ENCODE measurements at regions not wholly inside any gene's neighbourhood (a gene's known extent, or its start where the extent isn't known, plus 50 kb on each side); places are given as distances from the start of the nearest gene placed in this dataset.
A peak's percentile ranks its signal among the peaks of the same experiment; 100 is the strongest.

- Mint-ChIP-seq H3K27ac (ENCODE audit: unreplicated experiment) (no peak overlapping the region), H3K36me3 (ENCODE audit: insufficient read depth, unreplicated experiment) (no peaks in the 10 kb centered on the region), H3K4me1 (ENCODE audit: low read depth, unreplicated experiment) (no peaks in the 10 kb centered on the region), H3K9me3 (ENCODE audit: low read depth, unreplicated experiment) (no peaks in the 10 kb centered on the region), H3K27me3 (ENCODE audit: unreplicated experiment) (no peaks in the 10 kb centered on the region), H3K4me3 (ENCODE audit: low read depth, unreplicated experiment) (no peak overlapping the region)
- intact Hi-C loops (cut with micrococcal nuclease; ENCODE audit: unreplicated experiment) = no loop called here
- BruUV-seq (replicated peaks) = no TSS peak
- TF ChIP-seq CTCF (IDR thresholded peaks at IDR 0.05; ENCODE audit: unreplicated experiment) = no peak
- CTCF ChIA-PET = no interaction called here
- no peak for DNase-seq
These were observed 281.5 kb upstream of the DPPA4 start for GRCh38 chr3:109618766-109619378.

GRCh38 chr3:109631897-109632296 is 294.6 kb upstream of the DPPA4 start:
- CTCF ChIA-PET = no interaction called here
- no peak for TF ChIP-seq CTCF (IDR thresholded peaks at IDR 0.05; ENCODE audit: unreplicated experiment)
- no peaks in the 10 kb centered on the region for H3K27me3 Mint-ChIP-seq (ENCODE audit: unreplicated experiment)

GRCh38 chr3:109640146-109640652 is 302.9 kb upstream of the DPPA4 start:
- H3K36me3 Mint-ChIP-seq (ENCODE audit: insufficient read depth, unreplicated experiment) = no peaks in the 10 kb centered on the region
- H3K27ac Mint-ChIP-seq (ENCODE audit: unreplicated experiment) = no peak overlapping the region
- H3K27me3 Mint-ChIP-seq (ENCODE audit: unreplicated experiment) = no peaks in the 10 kb centered on the region
- no peak overlapping the region for H3K4me3 Mint-ChIP-seq (ENCODE audit: low read depth, unreplicated experiment)
- no peak for DNase-seq
- CTCF ChIA-PET = interaction anchor here (0.5 to 1.4 kb wide), 2 partner anchors 11 to 70 kb away, joined by 3 to 7 read pairs; no protein-coding TSS in a partner anchor
- peaks cover 37% of the 10 kb centered on the region for H3K4me1 Mint-ChIP-seq (ENCODE audit: low read depth, unreplicated experiment)
- TF ChIP-seq CTCF (IDR thresholded peaks at IDR 0.05; ENCODE audit: unreplicated experiment) = no peak
- no peaks in the 10 kb centered on the region for H3K9me3 Mint-ChIP-seq (ENCODE audit: low read depth, unreplicated experiment)
- intact Hi-C loops (cut with micrococcal nuclease; ENCODE audit: unreplicated experiment) = loop anchor here (10.0 kb wide), 1 partner anchor 85 kb away; no protein-coding TSS in a partner anchor
- BruUV-seq (replicated peaks) = no TSS peak

More at GRCh38 chr3:109631897-109632296, 294.6 kb upstream of the DPPA4 start:
- intact Hi-C loops (cut with micrococcal nuclease; ENCODE audit: unreplicated experiment) = no loop called here
- no TSS peak for BruUV-seq (replicated peaks)
- no peak for DNase-seq
- Mint-ChIP-seq H3K9me3 (ENCODE audit: low read depth, unreplicated experiment) (no peaks in the 10 kb centered on the region), H3K4me1 (ENCODE audit: low read depth, unreplicated experiment) (no peaks in the 10 kb centered on the region), H3K27ac (ENCODE audit: unreplicated experiment) (no peak overlapping the region), H3K36me3 (ENCODE audit: insufficient read depth, unreplicated experiment) (no peaks in the 10 kb centered on the region), H3K4me3 (ENCODE audit: low read depth, unreplicated experiment) (no peak overlapping the region)

- Mint-ChIP-seq H3K4me1 (ENCODE audit: low read depth, unreplicated experiment) (peaks cover 37% of the 10 kb centered on the region), H3K36me3 (ENCODE audit: insufficient read depth, unreplicated experiment) (no peaks in the 10 kb centered on the region), H3K27me3 (ENCODE audit: unreplicated experiment) (no peaks in the 10 kb centered on the region), H3K4me3 (ENCODE audit: low read depth, unreplicated experiment) (no peak overlapping the region), H3K27ac (ENCODE audit: unreplicated experiment) (peak overlapping the region; percentile 15), H3K9me3 (ENCODE audit: low read depth, unreplicated experiment) (no peaks in the 10 kb centered on the region)
- no peak for TF ChIP-seq CTCF (IDR thresholded peaks at IDR 0.05; ENCODE audit: unreplicated experiment)
- CTCF ChIA-PET = no interaction called here
- no peak for DNase-seq
- no TSS peak for BruUV-seq (replicated peaks)
- intact Hi-C loops (cut with micrococcal nuclease; ENCODE audit: unreplicated experiment) = loop anchor here (10.0 kb wide), 1 partner anchor 87 kb away; no protein-coding TSS in a partner anchor
These were observed 304.7 kb upstream of the DPPA4 start for GRCh38 chr3:109642025-109642424.

Data from Calu3 (cell line).